ENCODE measurements at regions not wholly inside any gene's neighbourhood (a gene's known extent, or its start where the extent isn't known, plus 50 kb on each side); places are given as distances from the start of the nearest gene placed in this dataset.
A peak's percentile ranks its signal among the peaks of the same experiment; 100 is the strongest.

DNA sequence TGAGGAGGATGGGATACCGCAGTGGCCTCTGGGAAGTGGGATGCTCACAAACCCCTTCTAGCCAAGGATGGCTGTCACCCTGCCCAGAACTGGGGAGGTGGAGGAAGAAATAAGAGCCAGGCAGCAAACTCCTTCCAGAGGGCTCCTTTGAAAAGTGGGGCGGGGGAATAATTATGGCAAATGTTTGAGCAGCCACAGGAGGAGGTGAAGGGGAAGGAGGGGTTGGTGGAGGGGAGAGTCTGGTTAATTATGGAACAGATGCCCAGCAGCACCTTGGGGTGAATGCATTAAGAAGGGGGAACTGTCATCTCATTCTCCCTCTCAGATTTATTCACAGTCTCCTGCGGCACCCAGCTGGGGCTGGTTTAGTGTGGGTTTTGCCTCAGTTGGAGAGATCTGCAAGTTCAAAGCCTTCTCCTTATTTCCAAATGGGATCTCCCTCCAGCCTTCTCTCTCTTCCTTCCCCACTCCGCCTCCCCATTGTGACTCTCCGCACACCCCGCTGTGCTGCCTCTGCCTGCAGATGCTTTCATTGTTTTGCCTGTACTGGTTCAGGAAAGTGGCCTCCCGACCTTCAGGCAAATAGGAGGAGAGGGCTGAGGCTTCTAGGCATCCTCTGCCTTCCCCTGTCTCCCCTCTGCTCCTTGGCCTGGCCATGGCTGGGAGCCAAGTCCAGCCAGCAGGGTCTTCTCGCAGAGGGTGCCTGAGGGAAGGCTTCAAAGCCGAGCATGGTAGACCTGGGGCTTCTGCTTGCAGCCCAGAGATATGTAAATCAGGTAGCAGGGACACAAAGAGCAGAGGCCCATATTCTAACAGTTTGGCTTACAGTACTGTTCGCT lies 457.2 kb upstream of the MEX3C start:
- peak; percentile 82 for DNase-seq

DNA sequence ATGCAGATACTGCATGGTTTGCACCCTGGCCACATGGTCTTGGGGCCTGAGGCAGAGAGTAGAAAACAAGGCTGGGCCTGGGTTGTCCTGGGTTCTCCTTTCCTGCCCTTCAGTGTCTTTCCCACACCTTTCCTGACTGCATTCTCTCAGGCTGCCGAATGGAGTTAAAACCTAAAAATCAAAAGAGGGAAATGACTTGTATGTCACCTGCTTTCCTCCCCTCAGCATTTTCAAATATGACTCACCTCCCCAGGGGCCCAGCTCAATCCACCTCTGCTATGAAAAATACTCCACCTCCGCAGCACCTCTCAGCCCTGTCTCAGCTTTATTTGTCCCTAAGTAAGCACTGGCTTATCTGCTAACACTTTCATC lies 457.8 kb upstream of the MEX3C start:
- peak; percentile 26 for DNase-seq

DNA sequence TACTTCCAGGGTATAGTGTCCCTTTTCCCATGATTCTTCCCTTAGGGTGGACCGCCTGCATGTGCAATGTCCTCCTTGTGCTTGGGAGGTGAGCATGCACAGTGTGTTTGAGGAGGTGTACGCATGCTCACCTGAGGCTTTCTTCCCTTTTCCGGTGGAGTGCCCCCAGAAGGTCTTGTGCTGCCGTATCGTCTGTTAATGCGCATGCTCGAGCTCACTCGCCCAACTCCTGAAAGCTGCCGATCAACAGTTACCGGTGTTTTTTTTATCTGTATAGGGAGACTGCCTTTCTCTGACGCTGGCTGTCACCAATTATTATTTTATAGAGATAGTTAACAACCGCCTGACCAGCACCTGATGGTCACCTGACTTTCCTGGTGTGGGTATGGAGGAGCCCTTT lies 458.8 kb upstream of the MEX3C start:
- DNase-seq: no peak

GRCh38 chr18:51658436-51658835 lies 461.0 kb upstream of the MEX3C start:
- DNase-seq: no peak

DNA sequence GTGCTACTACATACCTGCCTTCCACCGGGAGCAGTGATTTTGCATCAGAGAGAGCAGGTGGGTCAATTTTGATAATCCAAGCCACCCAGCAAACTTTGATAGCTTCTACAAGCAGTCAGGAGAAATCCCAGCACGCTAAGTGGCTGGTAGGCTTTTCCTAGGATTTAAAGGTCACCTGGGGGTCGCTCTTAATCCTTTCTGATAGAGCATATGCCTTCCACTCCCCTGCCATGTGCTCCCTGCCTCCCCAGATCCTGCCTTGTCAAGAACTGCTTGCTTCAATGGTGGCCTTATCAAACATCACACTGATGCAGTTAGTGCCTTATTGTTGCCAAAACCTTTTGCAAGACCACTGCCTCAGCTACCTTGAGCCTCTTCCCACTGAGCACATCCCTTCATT lies 462.3 kb upstream of the MEX3C start:
- DNase-seq: no peak

GRCh38 chr18:51660188-51660715 lies 462.8 kb upstream of the MEX3C start:
- DNase-seq: no peak

DNA sequence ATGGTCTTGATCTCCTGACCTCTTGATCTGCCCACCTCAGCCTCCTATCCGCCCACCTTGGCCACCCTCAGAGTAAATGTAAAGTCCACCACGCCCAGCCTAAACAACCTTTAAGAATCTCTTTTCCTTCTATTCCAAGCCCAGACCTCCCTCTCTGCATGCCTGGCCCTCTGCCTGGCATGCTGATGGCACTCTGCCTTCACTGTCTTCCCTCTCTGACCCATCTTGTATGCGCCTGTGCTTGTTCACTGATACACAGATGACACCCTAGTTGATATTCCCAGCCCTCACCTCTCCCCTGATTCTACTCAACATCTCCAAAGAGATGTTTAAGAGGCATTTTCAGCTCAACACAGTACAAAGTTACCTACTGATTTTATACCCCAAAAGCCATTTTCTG lies 466.8 kb upstream of the MEX3C start:
- no peak for DNase-seq

DNA sequence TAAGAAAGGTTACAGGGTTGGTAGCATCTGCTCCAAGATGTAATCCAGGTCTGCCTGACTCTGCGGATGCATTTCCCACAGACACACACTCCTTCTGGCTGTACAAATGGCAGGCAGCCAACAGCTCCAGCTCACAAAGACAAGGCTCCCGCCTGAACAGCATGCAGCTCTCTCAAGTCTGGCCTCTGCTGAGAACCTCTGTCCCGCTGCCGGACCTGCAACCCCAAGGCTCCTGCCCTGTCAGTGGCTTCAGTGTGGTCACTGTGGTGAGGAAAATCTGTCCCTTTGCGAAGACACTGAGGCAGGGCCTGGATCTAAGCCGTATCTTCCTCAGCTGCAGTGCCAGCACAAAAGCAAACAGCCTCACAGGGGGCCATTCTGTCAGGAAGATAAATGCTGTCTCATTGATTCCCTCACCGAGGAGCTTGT lies 469.3 kb upstream of the MEX3C start:
- peak; percentile 89 for DNase-seq

GRCh38 chr18:51668101-51668500 lies 470.6 kb upstream of the MEX3C start:
- DNase-seq: peak; percentile 78

DNA sequence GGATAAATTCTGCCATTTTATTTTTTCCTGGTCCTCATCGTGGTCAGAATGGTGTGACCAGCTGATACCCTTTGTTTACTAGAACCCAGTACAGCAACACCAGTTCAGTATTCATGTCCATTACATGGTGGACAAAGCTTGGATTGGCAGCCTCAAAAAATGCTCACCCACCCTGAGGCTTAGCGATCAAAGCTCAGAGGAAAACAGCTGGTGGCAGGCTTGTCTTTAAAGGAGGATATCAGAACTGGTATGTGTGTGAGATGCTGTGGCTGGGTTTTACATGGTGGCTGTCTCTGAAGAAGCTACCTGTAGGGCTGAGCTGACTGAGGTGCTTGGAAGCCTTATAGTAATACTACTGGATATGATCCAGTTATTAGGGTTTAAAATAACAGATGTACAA lies 471.1 kb upstream of the MEX3C start:
- no peak for DNase-seq

- no peak for DNase-seq
These were observed 489.1 kb upstream of the MEX3C start for GRCh38 chr18:51686590-51686989.

GRCh38 chr18:51687845-51688585 lies 490.5 kb upstream of the MEX3C start:
- no peak for DNase-seq

DNA sequence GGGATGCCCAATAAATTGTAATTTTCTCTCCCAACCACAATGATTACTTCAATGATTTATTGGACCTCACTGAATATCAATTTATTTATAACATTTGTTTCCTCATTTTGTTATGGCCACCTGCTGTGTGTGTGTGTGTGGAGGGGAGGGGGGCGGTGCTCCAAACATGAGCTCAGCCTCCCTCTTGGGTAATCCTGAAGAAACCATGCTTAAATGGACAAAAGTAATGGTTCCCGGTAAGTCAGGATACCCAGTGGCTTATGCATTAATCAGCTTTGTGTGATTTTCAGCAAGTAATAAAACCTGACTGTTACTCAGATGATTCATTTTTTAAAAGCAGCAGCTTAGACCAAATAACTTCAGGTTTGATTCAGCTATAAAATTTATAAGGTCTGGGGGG lies 495.1 kb upstream of the MEX3C start:
- no peak for DNase-seq

DNA sequence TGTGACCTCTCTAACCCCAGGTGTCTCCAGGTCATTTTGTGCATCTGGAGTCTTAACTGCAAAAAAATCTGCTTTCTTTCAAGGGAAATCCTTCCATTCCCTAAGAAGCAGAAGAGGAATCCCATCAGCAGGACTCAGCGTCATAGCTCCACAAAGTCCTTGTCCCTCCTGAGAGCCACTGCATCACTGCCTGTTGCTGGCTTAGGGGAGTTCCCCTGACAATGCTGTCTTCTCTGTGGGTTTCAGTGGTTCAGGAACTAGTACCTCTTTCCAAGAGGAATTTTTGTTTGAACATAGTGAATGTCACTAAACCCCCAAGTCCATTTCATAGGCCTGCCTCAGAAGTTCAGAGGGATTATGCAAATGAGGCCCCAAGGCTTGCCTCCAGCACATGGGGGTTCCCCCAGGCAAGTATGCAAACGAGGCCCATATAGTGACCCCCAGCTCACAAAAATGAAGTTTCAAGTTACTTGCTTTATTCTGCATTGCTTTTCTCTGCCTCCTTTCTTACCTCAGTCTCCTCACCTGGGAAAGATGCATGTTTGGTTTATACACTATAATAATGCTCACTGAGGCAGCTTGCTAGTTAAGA lies 513.9 kb upstream of the MEX3C start:
- no peak for DNase-seq

DNA sequence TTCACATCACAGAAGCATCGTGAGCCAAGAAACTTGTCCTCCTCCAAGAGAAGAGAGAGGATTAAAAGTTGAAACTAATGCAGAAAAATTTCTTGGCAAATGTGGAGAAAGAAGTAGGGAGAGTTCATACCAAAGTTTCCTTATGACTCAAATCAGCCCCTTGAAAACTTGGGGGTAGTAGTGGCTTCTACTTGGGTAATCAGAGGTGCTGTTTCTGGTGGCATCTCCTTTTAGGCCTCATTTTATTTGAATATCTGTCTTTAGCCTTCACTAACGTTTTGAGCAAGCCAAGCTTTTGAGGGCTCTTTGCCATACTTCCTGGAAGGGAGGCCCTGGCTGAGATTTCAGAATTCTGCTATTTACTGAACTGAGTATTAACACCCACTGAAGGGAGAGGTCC lies 515.3 kb upstream of the MEX3C start:
- DNase-seq: no peak

DNA sequence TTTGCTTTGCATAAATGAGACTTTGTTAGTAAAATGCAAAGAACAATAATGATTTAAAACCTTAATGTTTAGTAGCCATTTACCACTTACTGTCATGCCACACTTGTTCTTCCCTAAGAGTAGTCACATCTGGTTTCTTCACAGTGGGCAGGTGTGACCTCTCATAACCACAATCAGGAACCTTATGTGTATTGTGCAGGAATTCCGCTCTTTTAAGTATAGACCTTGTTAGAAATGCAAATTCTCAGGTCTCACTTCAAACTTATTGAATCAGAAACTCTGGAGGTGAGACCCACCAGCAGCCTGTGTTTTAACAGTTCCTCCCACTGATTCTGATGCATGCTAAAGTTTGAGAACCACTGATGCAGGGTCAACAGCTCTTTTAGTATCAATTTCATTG lies 518.8 kb upstream of the MEX3C start:
- DNase-seq: no peak

GRCh38 chr18:51721388-51721787 lies 523.9 kb upstream of the MEX3C start:
- no peak for DNase-seq

GRCh38 chr18:51721996-51722395 lies 524.5 kb upstream of the MEX3C start:
- no peak for DNase-seq

GRCh38 chr18:51724790-51725721 lies 527.6 kb upstream of the MEX3C start:
- no peak for DNase-seq

- DNase-seq: no peak
These were observed 529.1 kb upstream of the MEX3C start for GRCh38 chr18:51726614-51727013.

GRCh38 chr18:51727780-51728179 lies 530.3 kb upstream of the MEX3C start:
- no peak for DNase-seq

GRCh38 chr18:51731070-51731469 lies 533.6 kb upstream of the MEX3C start:
- no peak for DNase-seq

GRCh38 chr18:51734576-51734975 lies 537.1 kb upstream of the MEX3C start:
- DNase-seq: no peak
